HepG2 (cell line): ENCODE measurements at regions not wholly inside any gene's neighbourhood (a gene's known extent, or its start where the extent isn't known, plus 50 kb on each side); places are given as distances from the start of the nearest gene placed in this dataset.
"Not testable (repeated sequence)": the region's sequence is repeated elsewhere in the genome, so short reads cannot be mapped to it uniquely, and the experiment has no call there.

Source experiments
- AKNA ChIP-seq: sonication (generic); formaldehyde crosslinking; IDR thresholded peaks from 2 replicates; pipeline ENCODE4 v1.4.0; 2020; ENCODE audit warnings: missing genetic modification reagents, borderline replicate concordance
- CTCF ChIP-seq: sonication (generic); formaldehyde crosslinking; IDR thresholded peaks from 2 replicates; pipeline ENCODE4 v1.5.0; 2020; ENCODE audit warnings: mild to moderate bottlenecking, missing genetic modification reagents, moderate library complexity
- FOXA1 ChIP-seq, 2 experiments: fragments of 450-650 bp in 1 of 2; sonication (generic) in 1 of 2; formaldehyde crosslinking in 1 of 2; IDR thresholded peaks; 2 replicates each; pipeline versions ENCODE4 v1.4.0 to v1.6.1; 2016 to 2020; ENCODE audit warnings: missing genetic modification reagents in 1 of 2
- MYC ChIP-seq: sonication (generic); formaldehyde crosslinking; IDR thresholded peaks from 2 replicates; pipeline ENCODE4 v1.9.0; 2021; ENCODE audit warnings: missing genetic modification reagents, borderline replicate concordance
- RAD21 ChIP-seq: fragments of 450-650 bp; formaldehyde crosslinking; IDR thresholded peaks from 2 replicates; pipeline ENCODE4 v1.5.0; 2020; ENCODE audit warnings: mild to moderate bottlenecking
- USF2 ChIP-seq, 2 experiments: sonication (generic) in 1 of 2; formaldehyde crosslinking in 1 of 2; IDR thresholded peaks; 2 replicates each; pipeline versions ENCODE4 v1.5.1 to v1.6.1; 2011 to 2020; ENCODE audit warnings: borderline replicate concordance in 1 of 2, low read depth in 1 of 2, low read length in 1 of 2, mild to moderate bottlenecking in 1 of 2, missing genetic modification reagents in 1 of 2, moderate library complexity in 1 of 2
- ZBTB33 ChIP-seq: sonication (generic); formaldehyde crosslinking; IDR thresholded peaks from 2 replicates; pipeline ENCODE4 v1.4.0; 2020; ENCODE audit warnings: missing genetic modification reagents
- ZNF3 ChIP-seq: IDR thresholded peaks from 2 replicates; pipeline ENCODE4 v1.7.0; 2017; ENCODE audit warnings: inconsistent platforms
- ZNF678 ChIP-seq: sonication (generic); formaldehyde crosslinking; IDR thresholded peaks from 2 replicates; pipeline ENCODE4 v1.4.0; 2020; ENCODE audit warnings: mild to moderate bottlenecking, missing genetic modification reagents
- ZNF776 ChIP-seq: sonication (generic); formaldehyde crosslinking; IDR thresholded peaks from 2 replicates; pipeline ENCODE4 v1.4.0; 2020; ENCODE audit warnings: mild to moderate bottlenecking, missing genetic modification reagents

GRCh38 chr18:39127538-39127937 lies 1561.9 kb upstream of the CELF4 start:
- TF ChIP-seq ZNF3 (CRISPR knock-in tag); FOXA1 (IDR thresholded peaks at IDR 0.05); FOXA1 (CRISPR knock-in tag; IDR thresholded peaks at IDR 0.05); RAD21; CTCF (CRISPR knock-in tag); ZBTB33 (CRISPR knock-in tag); AKNA (CRISPR knock-in tag); MYC; ZNF776; USF2 (IDR thresholded peaks at IDR 0.05; ENCODE audit: low read depth, low read length); USF2 (CRISPR knock-in tag; IDR thresholded peaks at IDR 0.05; ENCODE audit: borderline replicate concordance); ZNF678: not testable (repeated sequence)
